ENCODE measurements at regions not wholly inside any gene's neighbourhood (a gene's known extent, or its start where the extent isn't known, plus 50 kb on each side); places are given as distances from the start of the nearest gene placed in this dataset.

- WGBS, 2 donors (ENCODE audit: low coverage in 1 of 2), result 80% methylated on average over 1 of the region's 4 CpGs; no CpG with 5 or more reads in 1 of the 2 donors
- H3K4me3 ChIP-seq, result no peak overlapping the region
- TF ChIP-seq POLR2A (IDR thresholded peaks at IDR 0.05) (no peak), CTCF (IDR thresholded peaks at IDR 0.05) (no peak), POLR2AphosphoS5 (IDR thresholded peaks at IDR 0.05) (no peak), EP300 (IDR thresholded peaks at IDR 0.05) (no peak)
- ATAC-seq, result no peak
- peaks cover 5% of the 10 kb centered on the region for H3K27me3 ChIP-seq
- H3K36me3 ChIP-seq, result no peaks in the 10 kb centered on the region
- H3K4me1 ChIP-seq, result peaks cover 0 to 13% (median 0%) of the 10 kb centered on the region in 3 donors
- no peaks in the 10 kb centered on the region for H3K9me3 ChIP-seq
- no peak overlapping the region for H3K27ac ChIP-seq
These were observed 209.9 kb upstream of the NCAM1 start for GRCh38 chr11:112751329-112751728.

GRCh38 chr11:112751772-112752171, 209.4 kb upstream of the NCAM1 start:
- WGBS, 2 donors (ENCODE audit: low coverage in 1 of 2), result 39 to 50% methylated on average over 1 to 2 of the region's 2 CpGs

GRCh38 chr11:112752563-112752962, 208.7 kb upstream of the NCAM1 start:
- no peak overlapping the region for H3K4me3 ChIP-seq
- no peak for TF ChIP-seq CTCF (IDR thresholded peaks at IDR 0.05)
- H3K27me3 ChIP-seq, result no peaks in the 10 kb centered on the region
- no peak for ATAC-seq
- no peaks in the 10 kb centered on the region for H3K36me3 ChIP-seq
- H3K9me3 ChIP-seq, result no peaks in the 10 kb centered on the region
- whole genome bisulfite sequencing, 2 donors (ENCODE audit: low coverage in 1 of 2), result 70 to 78% methylated on average over 3 to 4 of the region's 4 CpGs
- H3K27ac ChIP-seq, result no peak overlapping the region
- peaks cover 0 to 13% (median 0%) of the 10 kb centered on the region in 3 donors for H3K4me1 ChIP-seq

More at GRCh38 chr11:112751772-112752171, 209.4 kb upstream of the NCAM1 start:
- ATAC-seq, result no peak
- no peak overlapping the region for H3K27ac ChIP-seq
- no peak overlapping the region for H3K4me3 ChIP-seq
- TF ChIP-seq POLR2AphosphoS5 (IDR thresholded peaks at IDR 0.05) (no peak), EP300 (IDR thresholded peaks at IDR 0.05) (no peak), CTCF (IDR thresholded peaks at IDR 0.05) (no peak), POLR2A (IDR thresholded peaks at IDR 0.05) (no peak)
- no peaks in the 10 kb centered on the region for H3K36me3 ChIP-seq
- H3K4me1 ChIP-seq, result peaks cover 0 to 13% (median 0%) of the 10 kb centered on the region in 3 donors
- H3K9me3 ChIP-seq, result no peaks in the 10 kb centered on the region
- peaks cover under 1% of the 10 kb centered on the region for H3K27me3 ChIP-seq

GRCh38 chr11:112753706-112754105, 207.5 kb upstream of the NCAM1 start:
- Histone ChIP-seq H3K4me1 (peaks cover 0 to 13% (median 0%) of the 10 kb centered on the region in 3 donors), H3K27me3 (no peaks in the 10 kb centered on the region), H3K27ac (no peak overlapping the region), H3K36me3 (no peaks in the 10 kb centered on the region), H3K4me3 (no peak overlapping the region), H3K9me3 (no peaks in the 10 kb centered on the region)
- TF ChIP-seq CTCF (IDR thresholded peaks at IDR 0.05) (no peak), EP300 (IDR thresholded peaks at IDR 0.05) (no peak)
- 100% methylated on average over 2 of the region's 2 CpGs; no CpG with 5 or more reads in 1 of the 2 donors for WGBS, 2 donors (ENCODE audit: low coverage in 1 of 2)
- ATAC-seq, result no peak

- H3K27me3 ChIP-seq, result no peaks in the 10 kb centered on the region
- no peak for ATAC-seq
- no peaks in the 10 kb centered on the region for H3K4me1 ChIP-seq
- 69% methylated on average over 2 of the region's 2 CpGs; no CpG with 5 or more reads in 1 of the 2 donors for WGBS, 2 donors (ENCODE audit: low coverage in 1 of 2)
- no peak overlapping the region for H3K4me3 ChIP-seq
- no peaks in the 10 kb centered on the region for H3K36me3 ChIP-seq
- H3K9me3 ChIP-seq, result no peaks in the 10 kb centered on the region
- TF ChIP-seq CTCF (IDR thresholded peaks at IDR 0.05) (no peak), POLR2AphosphoS5 (IDR thresholded peaks at IDR 0.05) (no peak), EP300 (IDR thresholded peaks at IDR 0.05) (no peak), POLR2A (IDR thresholded peaks at IDR 0.05) (no peak)
- H3K27ac ChIP-seq, result no peak overlapping the region
These were observed 201.8 kb upstream of the NCAM1 start for GRCh38 chr11:112759418-112759817.
